Heart left ventricle (tissue), 16 donors: ENCODE measurements at regions not wholly inside any gene's neighbourhood (a gene's known extent, or its start where the extent isn't known, plus 50 kb on each side); places are given as distances from the start of the nearest gene placed in this dataset.

Source experiments
- ATAC-seq, 4 donors: fragments of 200-7000 bp; cut with Tn5 transposase; one replicate each; pipeline ENCODE4 v1.9.1; 2020 to 2022; ENCODE audit warnings: moderate library complexity in 4 of 4, mild to moderate bottlenecking in 3 of 4, moderate number of reproducible peaks in 1 of 4
- DNase-seq, 5 donors: peaks; one replicate each; pipeline ENCODE4 v3.0.0-alpha.2; 2020
- H3K27ac ChIP-seq, 12 donors: fragments of 200-600 bp; sonication (generic) in 4 of 12; one replicate each; pipeline versions ENCODE4 v1.5.0 to v1.8.0; 2016 to 2022; ENCODE audit warnings: mild to moderate bottlenecking in 2 of 12
- H3K27me3 ChIP-seq, 9 donors: fragments of 200-600 bp; sonication (generic) in 2 of 9; one replicate each; pipeline versions ENCODE4 v1.5.1 to v1.8.0; 2016 to 2022; ENCODE audit warnings: mild to moderate bottlenecking in 3 of 9
- H3K36me3 ChIP-seq, 9 donors: fragments of 200-600 bp; sonication (generic) in 2 of 9; one replicate each; pipeline versions ENCODE4 v1.5.0 to v1.8.0; 2018 to 2022; ENCODE audit warnings: mild to moderate bottlenecking in 2 of 9
- H3K4me1 ChIP-seq, 12 donors: fragments of 200-600 bp; sonication (generic) in 4 of 12; one replicate each; pipeline versions ENCODE4 v1.5.0 to v1.8.0; 2016 to 2022; ENCODE audit warnings: mild to moderate bottlenecking in 3 of 12
- H3K4me3 ChIP-seq, 12 donors: fragments of 200-600 bp; sonication (generic) in 4 of 12; one replicate each; pipeline versions ENCODE4 v1.5.0 to v1.8.0; 2017 to 2022; ENCODE audit warnings: mild to moderate bottlenecking in 9 of 12, moderate library complexity in 4 of 12
- H3K9me3 ChIP-seq, 12 donors: fragments of 200-600 bp; sonication (generic) in 4 of 12; one replicate each; pipeline versions ENCODE4 v1.5.0 to v1.8.0; 2016 to 2022; ENCODE audit warnings: mild to moderate bottlenecking in 1 of 12
- CTCF ChIP-seq, 12 donors: fragments of 200-600 bp; sonication (generic) in 4 of 12; IDR thresholded peaks; one replicate each; pipeline versions ENCODE4 v1.5.0 to v1.8.0; 2018 to 2022; ENCODE audit warnings: antibody characterized with exemption in 12 of 12, mild to moderate bottlenecking in 5 of 12
- POLR2A ChIP-seq, 2 donors: fragments of 450-650 bp; IDR thresholded peaks; one replicate each; pipeline ENCODE4 v1.6.1; 2017; ENCODE audit warnings: antibody characterized with exemption in 2 of 2, mild to moderate bottlenecking in 2 of 2, moderate library complexity in 2 of 2
- WGBS, 4 donors: extraction: QIAGEN DNeasy Blood & Tissue Kit in 2 of 4; methylation state at CpG; one replicate each; pipeline versions ENCODE4 v1.1.5 to v1.1.7; 2013 to 2018; 5-methylcytosine and 5-hydroxymethylcytosine counted together
- intact Hi-C, 10 donors: fragments of 100-400 bp; cut with DNase I; formaldehyde crosslinking; loops; one replicate each; pipeline versions ENCODE4 v1.11.1 to v1.14.2; 2022
- donor health status: ischemic (EF 13 %, LVEDD 7.1; RV severe dilation, severe dysfunction).
- donor health status: healthy with polysubstance abuse.
- donor health status: DM: no; HTN: yes; CAD: no.
- donor health status: DM: no; HTN: no; CAD: no.
- donor health status: ischemic (EF 25% LVEDD 6.9; RV normal size, moderate dysfunction).
- donor health status: ischemic (EF 25% LVEDD 5.7; RV mildly dilated, moderate dysfunction).
- donor health status: healthy.
- donor health status: DM: yes; HTN: yes; CAD: no.
- donor health status: ischemic (EF 35%, LVEDD 5.7; RV mildly dilated, moderate dysfunction).
- donor health status: nonischemic (EF 11% LVEDD 7.7; RV severe dilation, severe dysfunction).
- donor health status: DM: yes; HTN: yes; CAD: no.
- donor health status: PGD.
- donor health status: ischemic (EF 29% LVEDD 5.4; RV normal size, mild dysfunction).
- donor health status: nonischemic (EF 23%, LVEDD 6.1; RV moderate dilation, normal function).

GRCh38 chr1:199282751-199283305 is 644.0 kb downstream of the PTPRC start:
- no peaks in the 10 kb centered on the region for H3K36me3 ChIP-seq
- no peak for ATAC-seq
- no peak for DNase-seq
- H3K27ac ChIP-seq: no peak overlapping the region
- TF ChIP-seq CTCF (IDR thresholded peaks at IDR 0.05): no peak
- no peak for TF ChIP-seq POLR2A (IDR thresholded peaks at IDR 0.05)
- H3K27me3 ChIP-seq: no peaks in the 10 kb centered on the region
- H3K9me3 ChIP-seq: no peaks in the 10 kb centered on the region
- 63 to 80% (median 65%) methylated on average over 3 of the region's 3 CpGs for WGBS, 4 donors
- H3K4me3 ChIP-seq: no peak overlapping the region
- intact Hi-C loops: no loop called here
- no peaks in the 10 kb centered on the region for H3K4me1 ChIP-seq

- no peak overlapping the region for H3K4me3 ChIP-seq
- no peaks in the 10 kb centered on the region for H3K36me3 ChIP-seq
- intact Hi-C loops: no loop called here
- WGBS, 4 donors: 8 to 11% (median 10%) methylated on average over 2 of the region's 2 CpGs
- H3K4me1 ChIP-seq: no peaks in the 10 kb centered on the region
- no peaks in the 10 kb centered on the region for H3K9me3 ChIP-seq
- no peak overlapping the region for H3K27ac ChIP-seq
- no peak for TF ChIP-seq POLR2A (IDR thresholded peaks at IDR 0.05)
- no peak for TF ChIP-seq CTCF (IDR thresholded peaks at IDR 0.05)
- no peaks in the 10 kb centered on the region for H3K27me3 ChIP-seq
- ATAC-seq (no peak), DNase-seq (no peak)
Observed at GRCh38 chr1:199283794-199284193, 645.0 kb downstream of the PTPRC start.

- Histone ChIP-seq H3K4me3 (no peak overlapping the region), H3K36me3 (no peaks in the 10 kb centered on the region), H3K27ac (no peak overlapping the region), H3K4me1 (no peaks in the 10 kb centered on the region), H3K27me3 (no peaks in the 10 kb centered on the region), H3K9me3 (no peaks in the 10 kb centered on the region)
- 85 to 98% (median 93%) methylated on average over 1 of the region's 1 CpG for WGBS, 4 donors
- no peak for TF ChIP-seq CTCF (IDR thresholded peaks at IDR 0.05)
- no peak for TF ChIP-seq POLR2A (IDR thresholded peaks at IDR 0.05)
- intact Hi-C loops: no loop called here
- ATAC-seq (no peak), DNase-seq (no peak)
Observed at GRCh38 chr1:199287206-199287605, 648.4 kb downstream of the PTPRC start.

GRCh38 chr1:199287647-199288046 is 648.8 kb downstream of the PTPRC start:
- WGBS, 4 donors: 71 to 78% (median 75%) methylated on average over 1 of the region's 1 CpG
- DNase-seq (no peak), ATAC-seq (no peak)
- intact Hi-C loops: no loop called here
- Histone ChIP-seq H3K4me3 (no peak overlapping the region), H3K4me1 (no peaks in the 10 kb centered on the region), H3K27me3 (no peaks in the 10 kb centered on the region), H3K9me3 (no peaks in the 10 kb centered on the region), H3K36me3 (no peaks in the 10 kb centered on the region), H3K27ac (no peak overlapping the region)
- no peak for TF ChIP-seq CTCF (IDR thresholded peaks at IDR 0.05)
- TF ChIP-seq POLR2A (IDR thresholded peaks at IDR 0.05): no peak
